Naive thymus-derived CD4-positive, alpha-beta T cell (primary cell): ENCODE measurements at regions not wholly inside any gene's neighbourhood (a gene's known extent, or its start where the extent isn't known, plus 50 kb on each side); places are given as distances from the start of the nearest gene placed in this dataset.

Experiments used
- ATAC-seq: fragments of 150-1000 bp; cut with Tn5 transposase; 2 replicates; pipeline ENCODE4 v1.10.0; 2021; ENCODE audit warnings: mild to moderate bottlenecking, moderate library complexity
- CTCF ChIA-PET: fragments of 350-600 bp; sonication (Branson Sonifier 250); formaldehyde crosslinking; loops from one replicate; lab custom pipeline; 2021; ENCODE audit warnings: antibody characterized with exemption; lab: Charles Lee
- POLR2A ChIA-PET: fragments of 350-600 bp; sonication (Branson Sonifier 250); formaldehyde crosslinking; loops from one replicate; lab custom pipeline; 2021; ENCODE audit warnings: antibody characterized with exemption, inconsistent platforms; lab: Charles Lee
- DNase-seq, 9 donors: peaks; one replicate each; pipeline versions ENCODE4 v3.0.0 to v3.0.0-alpha.2; 2020 to 2022; ENCODE audit warnings: mixed read lengths in 1 of 9
- H3K27ac ChIP-seq: one replicate; pipeline ENCODE4 v1.7.0; 2013; ENCODE audit warnings: mild to moderate bottlenecking, low read depth, low read length, moderate library complexity
- H3K27me3 ChIP-seq, 2 donors: one replicate each; pipeline ENCODE4 v1.7.0; 2013; ENCODE audit warnings: low read length in 2 of 2, mild to moderate bottlenecking in 2 of 2, moderate library complexity in 2 of 2; ENCODE audit not compliant: control insufficient read depth in 2 of 2, insufficient read depth in 2 of 2
- H3K36me3 ChIP-seq, 3 experiments: 1 replicate in 2 of 3; 2 replicates in 1 of 3; pipeline ENCODE4 v1.7.0; 2013; ENCODE audit warnings: low read length in 3 of 3, mild to moderate bottlenecking in 3 of 3, moderate library complexity in 1 of 3; ENCODE audit not compliant: insufficient read depth in 3 of 3, control insufficient read depth in 2 of 3
- H3K4me1 ChIP-seq, 2 donors: one replicate each; pipeline ENCODE4 v1.7.0; 2013; ENCODE audit warnings: low read length in 2 of 2, mild to moderate bottlenecking in 2 of 2, moderate library complexity in 1 of 2; ENCODE audit not compliant: control insufficient read depth in 2 of 2, insufficient read depth in 2 of 2
- H3K4me3 ChIP-seq: 2 replicates; pipeline ENCODE4 v1.7.0; 2013; ENCODE audit warnings: mild to moderate bottlenecking, low read length
- H3K9me3 ChIP-seq, 3 experiments: 1 replicate in 2 of 3; 2 replicates in 1 of 3; pipeline ENCODE4 v1.7.0; 2013; ENCODE audit warnings: low read length in 3 of 3; ENCODE audit not compliant: control insufficient read depth in 2 of 3
- H3K27ac Mint-ChIP-seq, 9 donors: one replicate each; pipeline ENCODE4 v1.8.0; 2020 to 2022; ENCODE audit warnings: mixed read lengths in 9 of 9, mild to moderate bottlenecking in 8 of 9, moderate library complexity in 5 of 9, inconsistent platforms in 2 of 9
- H3K27me3 Mint-ChIP-seq, 5 donors: one replicate each; pipeline ENCODE4 v1.8.0; 2021 to 2022; ENCODE audit warnings: mixed read lengths in 5 of 5, mild to moderate bottlenecking in 1 of 5
- H3K36me3 Mint-ChIP-seq, 5 donors: one replicate each; pipeline ENCODE4 v1.8.0; 2020 to 2022; ENCODE audit warnings: mixed read lengths in 5 of 5, mild to moderate bottlenecking in 3 of 5, inconsistent platforms in 1 of 5
- H3K4me1 Mint-ChIP-seq, 7 donors: one replicate each; pipeline ENCODE4 v1.8.0; 2020 to 2022; ENCODE audit warnings: mixed read lengths in 7 of 7, mild to moderate bottlenecking in 3 of 7, inconsistent platforms in 1 of 7
- H3K4me3 Mint-ChIP-seq, 10 donors: one replicate each; pipeline ENCODE4 v1.8.0; 2020 to 2022; ENCODE audit warnings: mild to moderate bottlenecking in 10 of 10, mixed read lengths in 10 of 10, moderate library complexity in 6 of 10, inconsistent platforms in 2 of 10
- H3K9me3 Mint-ChIP-seq, 11 donors: one replicate each; pipeline ENCODE4 v1.8.0; 2020 to 2022; ENCODE audit warnings: mixed read lengths in 11 of 11, mild to moderate bottlenecking in 4 of 11, inconsistent platforms in 1 of 11, moderate library complexity in 1 of 11
- intact Hi-C, 2 donors: fragments of 100-400 bp; cut with micrococcal nuclease; formaldehyde crosslinking; loops; one replicate each; pipeline ENCODE4 v1.15.1; 2023

DNA sequence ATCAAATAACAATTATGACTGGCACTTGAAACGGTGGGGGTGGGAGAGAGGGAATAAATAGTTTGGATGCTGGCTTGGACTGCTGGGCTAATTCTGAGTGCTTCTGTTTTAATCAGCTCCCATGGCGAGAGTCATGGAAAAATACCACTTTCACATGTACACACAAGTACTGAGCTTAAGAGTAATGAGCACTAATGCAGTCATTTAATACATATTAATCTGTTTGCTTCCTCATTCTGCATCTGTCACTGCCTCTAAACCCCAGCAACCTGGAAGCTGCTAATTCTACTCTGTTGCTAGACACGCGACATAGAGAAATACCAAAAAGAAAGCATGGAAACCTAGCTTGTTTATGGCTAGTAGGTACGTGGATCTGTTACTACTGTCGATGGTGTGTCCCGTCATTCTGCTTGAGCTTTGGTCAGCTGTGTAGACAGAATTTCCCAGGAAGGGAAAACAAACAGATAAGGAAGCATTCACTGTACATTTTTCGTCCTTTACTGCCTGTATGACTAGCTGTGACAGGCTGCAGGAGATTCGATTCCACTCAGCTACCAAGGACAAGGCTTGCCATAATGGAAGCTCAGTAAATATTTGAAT, 238.8 kb downstream of the BAMBI start:
- Histone ChIP-seq H3K9me3 (no peaks in the 10 kb centered on the region), H3K27ac (no peak overlapping the region), H3K4me3 (no peak overlapping the region), H3K36me3 (no peaks in the 10 kb centered on the region), H3K4me1 (no peaks in the 10 kb centered on the region), H3K27me3 (no peaks in the 10 kb centered on the region)
- ATAC-seq (no peak), DNase-seq (no peak)
- Mint-ChIP-seq H3K4me3 (no peak overlapping the region), H3K9me3 (peaks cover 0 to 2% (median 0%) of the 10 kb centered on the region in 11 donors), H3K36me3 (no peaks in the 10 kb centered on the region), H3K27me3 (peaks cover 0 to 21% (median 5%) of the 10 kb centered on the region in 5 donors), H3K4me1 (no peaks in the 10 kb centered on the region), H3K27ac (no peak overlapping the region)
- CTCF ChIA-PET: interaction anchor here (0.6 kb wide), 1 partner anchor 885 kb away, joined by 3 read pairs; no protein-coding TSS in a partner anchor
- intact Hi-C loops: no loop called here
- POLR2A ChIA-PET: no interaction called here

DNA sequence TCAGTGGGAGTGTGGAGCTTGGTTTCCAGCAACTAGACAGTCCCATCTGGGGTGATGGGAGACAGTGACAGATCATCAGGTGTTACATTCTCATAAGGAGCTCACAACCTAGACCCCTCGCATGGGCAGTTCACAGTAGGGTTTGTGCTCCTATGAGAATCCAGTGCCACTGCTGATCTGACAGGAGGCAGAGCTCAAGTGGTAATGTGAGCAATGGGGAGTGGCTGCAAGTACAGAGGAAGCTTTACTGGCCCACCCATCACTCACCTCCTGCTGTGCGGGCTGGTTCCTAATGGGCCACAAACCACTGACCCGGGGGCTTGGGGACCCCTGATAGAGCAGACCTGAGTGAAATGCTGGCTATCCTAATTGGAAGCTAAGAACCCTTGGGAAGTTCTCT, 242.8 kb downstream of the BAMBI start:
- Histone ChIP-seq H3K4me1 (no peaks in the 10 kb centered on the region), H3K27ac (no peak overlapping the region), H3K9me3 (no peaks in the 10 kb centered on the region), H3K36me3 (no peaks in the 10 kb centered on the region), H3K4me3 (no peak overlapping the region), H3K27me3 (no peaks in the 10 kb centered on the region)
- Mint-ChIP-seq H3K36me3 (no peaks in the 10 kb centered on the region), H3K27me3 (peaks cover 0 to 33% (median 20%) of the 10 kb centered on the region in 5 donors), H3K27ac (no peak overlapping the region), H3K4me3 (no peak overlapping the region), H3K4me1 (no peaks in the 10 kb centered on the region), H3K9me3 (peaks cover 0 to 2% (median 0%) of the 10 kb centered on the region in 11 donors)
- DNase-seq (no peak), ATAC-seq (no peak)
- intact Hi-C loops: no loop called here
- POLR2A ChIA-PET: interaction anchor here (0.6 kb wide), 1 partner anchor 340 kb away, joined by 3 read pairs; no protein-coding TSS in a partner anchor
- CTCF ChIA-PET: no interaction called here

DNA sequence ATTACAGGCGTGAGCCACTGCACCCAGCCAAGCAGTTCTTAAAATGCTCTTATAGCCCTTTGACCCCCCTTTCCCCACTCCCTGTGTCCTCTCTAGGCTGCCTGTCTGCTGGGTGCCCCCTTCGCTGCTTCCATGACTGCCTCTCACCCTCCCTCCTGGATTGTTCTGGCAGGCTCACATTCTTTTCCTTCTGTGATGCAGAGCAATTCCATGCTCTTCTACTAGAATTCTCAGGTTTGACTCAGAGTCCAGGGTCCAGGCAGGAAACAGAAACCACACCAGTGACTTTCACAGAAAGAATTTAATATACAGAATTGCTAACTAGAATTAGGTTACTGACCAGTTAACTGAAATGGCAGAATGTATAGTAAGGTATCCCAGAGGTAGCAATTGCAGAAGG, 244.8 kb downstream of the BAMBI start:
- Mint-ChIP-seq H3K27ac (no peak overlapping the region), H3K4me3 (no peak overlapping the region), H3K4me1 (no peaks in the 10 kb centered on the region), H3K9me3 (peaks cover 0 to 4% (median 0%) of the 10 kb centered on the region in 11 donors), H3K27me3 (peaks cover 0 to 47% (median 20%) of the 10 kb centered on the region in 5 donors), H3K36me3 (no peaks in the 10 kb centered on the region)
- Histone ChIP-seq H3K9me3 (no peaks in the 10 kb centered on the region), H3K36me3 (no peaks in the 10 kb centered on the region), H3K4me3 (no peak overlapping the region), H3K27ac (no peak overlapping the region), H3K4me1 (no peaks in the 10 kb centered on the region), H3K27me3 (no peaks in the 10 kb centered on the region)
- no peak for DNase-seq
- ChIA-PET POLR2A (no interaction called here), CTCF (interaction anchor here (0.7 kb wide), 1 partner anchor 83 kb away, joined by 3 read pairs; no protein-coding TSS in a partner anchor)
- intact Hi-C loops: no loop called here
- no peak for ATAC-seq

DNA sequence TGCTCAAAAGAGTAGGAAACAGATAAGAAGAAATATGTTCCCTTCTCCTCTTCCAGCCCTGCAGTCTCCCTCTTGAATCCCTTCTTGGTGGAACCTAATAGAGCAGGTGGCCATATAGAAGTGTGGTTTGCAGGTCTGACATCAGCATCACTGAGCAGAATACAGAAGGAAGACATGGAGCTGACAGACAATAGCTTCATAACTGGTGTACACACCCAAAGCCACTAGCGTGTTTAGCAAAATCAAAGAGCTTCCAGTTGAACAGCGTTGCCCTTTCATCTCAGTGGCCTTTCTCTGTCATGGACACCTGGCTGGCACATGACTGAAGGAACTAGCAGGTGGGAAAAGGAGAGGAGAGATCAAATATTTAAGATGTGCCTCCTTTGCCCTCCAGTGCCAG, 245.5 kb downstream of the BAMBI start:
- no peaks in the 10 kb centered on the region for H3K36me3 Mint-ChIP-seq
- peaks cover 0 to 47% (median 20%) of the 10 kb centered on the region in 5 donors for H3K27me3 Mint-ChIP-seq
- Histone ChIP-seq H3K36me3 (no peaks in the 10 kb centered on the region), H3K9me3 (no peaks in the 10 kb centered on the region), H3K4me3 (no peak overlapping the region), H3K27me3 (no peaks in the 10 kb centered on the region), H3K4me1 (no peaks in the 10 kb centered on the region), H3K27ac (no peak overlapping the region)
- H3K9me3 Mint-ChIP-seq: peaks cover 0 to 4% (median 0%) of the 10 kb centered on the region in 11 donors
- no peaks in the 10 kb centered on the region for H3K4me1 Mint-ChIP-seq
- ATAC-seq: no peak
- no peak overlapping the region for H3K4me3 Mint-ChIP-seq
- POLR2A ChIA-PET: no interaction called here
- CTCF ChIA-PET: no interaction called here
- H3K27ac Mint-ChIP-seq: no peak overlapping the region
- DNase-seq: no peak
- intact Hi-C loops: no loop called here

DNA sequence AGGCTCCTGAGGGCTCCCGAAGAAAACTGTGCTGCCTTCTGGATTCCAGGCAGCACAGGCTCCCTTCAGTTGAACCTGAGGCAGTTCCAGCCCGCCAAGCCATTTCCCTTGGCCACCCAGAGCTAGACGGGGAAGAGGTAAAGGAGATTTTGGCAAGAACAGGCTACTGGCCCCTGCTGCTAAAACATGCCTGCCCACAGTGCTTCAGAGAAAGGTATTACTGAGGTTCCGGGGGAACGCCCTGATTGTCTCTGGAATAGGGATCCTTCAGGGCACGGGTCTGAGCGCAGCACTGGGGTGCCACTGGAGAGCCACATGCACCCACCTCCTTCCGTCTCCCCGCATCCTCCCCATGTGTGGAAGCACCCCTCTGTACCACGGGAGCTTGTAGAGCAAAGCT, 247.4 kb downstream of the BAMBI start:
- intact Hi-C loops: no loop called here
- no peak overlapping the region for H3K27ac Mint-ChIP-seq
- POLR2A ChIA-PET: no interaction called here

DNA sequence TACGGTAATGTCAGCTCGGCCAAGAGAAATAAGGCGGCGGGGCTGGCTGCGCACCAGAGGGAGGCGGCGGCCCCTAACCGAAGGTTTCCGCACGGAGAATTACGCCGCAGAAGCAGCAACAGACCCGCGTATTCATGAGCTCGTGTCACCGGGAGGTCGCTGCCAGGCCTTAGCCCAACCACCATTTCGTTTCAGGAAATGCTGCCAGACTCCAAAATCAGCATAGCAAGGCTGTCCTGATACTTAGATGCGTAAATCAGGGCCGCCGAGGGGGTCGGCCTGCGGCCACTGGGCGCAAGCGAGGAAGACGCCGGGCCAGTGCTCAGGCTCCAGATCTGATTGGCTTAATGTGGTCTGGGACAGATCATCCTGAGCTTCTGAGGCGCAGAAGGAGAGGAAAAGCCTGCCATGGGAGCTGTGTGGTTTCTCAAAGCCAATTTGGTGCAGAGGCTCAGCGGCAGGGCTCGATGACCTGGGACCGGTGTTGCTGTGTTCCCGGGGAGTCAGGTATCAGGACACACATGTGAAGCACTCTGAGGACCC, 247.9 kb downstream of the BAMBI start:
- POLR2A ChIA-PET: no interaction called here
- CTCF ChIA-PET: no interaction called here
- ATAC-seq (no peak), DNase-seq (no peak)
- H3K36me3 Mint-ChIP-seq: no peaks in the 10 kb centered on the region
- Histone ChIP-seq H3K4me3 (no peak overlapping the region), H3K4me1 (no peaks in the 10 kb centered on the region), H3K36me3 (no peaks in the 10 kb centered on the region), H3K9me3 (no peaks in the 10 kb centered on the region), H3K27ac (no peak overlapping the region), H3K27me3 (no peaks in the 10 kb centered on the region)
- no peak overlapping the region for H3K27ac Mint-ChIP-seq
- H3K4me3 Mint-ChIP-seq: no peak overlapping the region
- peaks cover 0 to 45% (median 20%) of the 10 kb centered on the region in 5 donors for H3K27me3 Mint-ChIP-seq
- intact Hi-C loops: no loop called here
- no peaks in the 10 kb centered on the region for H3K4me1 Mint-ChIP-seq
- peaks cover 0 to 4% (median 0%) of the 10 kb centered on the region in 11 donors for H3K9me3 Mint-ChIP-seq

More for the DNA sequence above, 247.4 kb downstream of the BAMBI start:
- no peaks in the 10 kb centered on the region for H3K4me1 ChIP-seq
- CTCF ChIA-PET: no interaction called here
- H3K27ac ChIP-seq: no peak overlapping the region
- H3K9me3 ChIP-seq: no peaks in the 10 kb centered on the region
- no peaks in the 10 kb centered on the region for H3K27me3 ChIP-seq
- peaks cover 0 to 41% (median 20%) of the 10 kb centered on the region in 5 donors for H3K27me3 Mint-ChIP-seq
- no peaks in the 10 kb centered on the region for H3K36me3 Mint-ChIP-seq
- no peak for ATAC-seq
- no peaks in the 10 kb centered on the region for H3K36me3 ChIP-seq
- no peak for DNase-seq
- peaks cover 0 to 4% (median 0%) of the 10 kb centered on the region in 11 donors for H3K9me3 Mint-ChIP-seq
- H3K4me3 Mint-ChIP-seq: no peak overlapping the region
- no peaks in the 10 kb centered on the region for H3K4me1 Mint-ChIP-seq
- no peak overlapping the region for H3K4me3 ChIP-seq

DNA sequence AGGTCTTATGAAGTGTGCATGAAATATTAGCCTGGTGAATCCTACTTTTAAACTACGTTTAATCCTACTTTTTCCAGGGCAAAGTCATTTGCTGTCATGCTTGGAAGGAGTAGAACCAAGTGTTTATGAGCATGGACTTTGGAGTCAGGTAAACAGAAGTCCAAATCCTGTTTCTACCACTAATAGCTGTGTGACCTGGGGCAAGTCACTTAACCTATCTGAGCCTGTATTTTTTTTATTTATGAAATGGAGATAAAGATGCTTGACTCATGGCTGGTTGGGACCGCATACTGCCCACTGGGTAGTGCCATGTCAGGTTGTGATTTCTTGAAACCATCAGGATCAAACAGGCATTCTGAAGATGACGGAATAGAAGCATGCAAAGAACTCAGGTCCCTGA, 249.6 kb downstream of the BAMBI start:
- H3K36me3 ChIP-seq: no peaks in the 10 kb centered on the region
- Mint-ChIP-seq H3K27ac (no peak overlapping the region), H3K4me3 (no peak overlapping the region), H3K4me1 (no peaks in the 10 kb centered on the region), H3K9me3 (peaks cover 0 to 6% (median 0%) of the 10 kb centered on the region in 11 donors), H3K36me3 (no peaks in the 10 kb centered on the region), H3K27me3 (peaks cover 0 to 46% (median 20%) of the 10 kb centered on the region in 5 donors)
- CTCF ChIA-PET: no interaction called here
- ATAC-seq: no peak
- H3K9me3 ChIP-seq: no peaks in the 10 kb centered on the region
- no peak overlapping the region for H3K4me3 ChIP-seq
- POLR2A ChIA-PET: no interaction called here
- intact Hi-C loops: no loop called here
- no peaks in the 10 kb centered on the region for H3K4me1 ChIP-seq
- H3K27me3 ChIP-seq: no peaks in the 10 kb centered on the region
- no peak overlapping the region for H3K27ac ChIP-seq
- DNase-seq: no peak
